HG02870 (cell line): ENCODE measurements at regions not wholly inside any gene's neighbourhood (a gene's known extent, or its start where the extent isn't known, plus 50 kb on each side); places are given as distances from the start of the nearest gene placed in this dataset.

Source experiments
- ATAC-seq: cut with Tn5 transposase; IDR thresholded peaks from one replicate; pipeline ENCODE4 v1.9.1; 2021; ENCODE audit warnings: mild to moderate bottlenecking, moderate library complexity; ENCODE audit not compliant: unreplicated experiment

DNA sequence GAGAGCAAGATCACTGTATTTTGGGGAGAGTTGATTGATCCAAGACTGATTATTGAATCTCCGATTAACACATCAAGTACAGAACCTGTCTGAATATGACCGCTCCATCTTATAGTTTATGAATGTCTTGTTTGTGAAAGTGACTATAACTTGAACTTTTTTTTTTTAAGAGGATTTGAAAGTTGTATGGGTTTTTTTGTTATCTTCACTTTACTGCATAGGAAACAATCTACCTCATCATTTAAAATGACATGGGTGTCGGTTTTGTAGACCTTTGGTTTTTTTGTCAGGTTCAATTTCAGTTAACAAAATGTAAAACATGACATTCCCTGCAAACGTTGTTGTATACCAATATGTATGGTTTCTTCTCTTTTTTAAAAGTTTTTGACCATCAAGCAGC lies 103.0 kb upstream of the NUDT6 start:
- no peak for ATAC-seq

DNA sequence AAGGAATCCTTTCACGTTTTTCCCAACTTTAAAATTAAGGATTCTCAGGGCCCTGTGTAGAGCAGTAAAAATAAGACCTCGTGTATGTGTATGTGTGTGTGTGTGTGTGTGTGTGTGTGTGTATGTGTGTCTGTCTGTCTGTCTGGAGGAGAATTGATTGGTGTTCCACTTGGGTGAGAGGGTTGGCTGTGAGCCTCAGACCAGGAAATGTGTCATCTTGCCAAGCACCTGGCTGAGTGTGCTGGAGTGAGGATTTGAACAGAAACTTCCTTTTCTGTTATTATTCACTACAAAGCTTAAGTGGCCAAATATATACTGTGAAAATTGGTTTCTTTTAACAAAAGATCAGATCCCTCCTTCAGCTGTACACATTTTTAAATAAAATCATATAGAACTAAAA lies 103.6 kb upstream of the NUDT6 start:
- peak; percentile 63 for ATAC-seq

DNA sequence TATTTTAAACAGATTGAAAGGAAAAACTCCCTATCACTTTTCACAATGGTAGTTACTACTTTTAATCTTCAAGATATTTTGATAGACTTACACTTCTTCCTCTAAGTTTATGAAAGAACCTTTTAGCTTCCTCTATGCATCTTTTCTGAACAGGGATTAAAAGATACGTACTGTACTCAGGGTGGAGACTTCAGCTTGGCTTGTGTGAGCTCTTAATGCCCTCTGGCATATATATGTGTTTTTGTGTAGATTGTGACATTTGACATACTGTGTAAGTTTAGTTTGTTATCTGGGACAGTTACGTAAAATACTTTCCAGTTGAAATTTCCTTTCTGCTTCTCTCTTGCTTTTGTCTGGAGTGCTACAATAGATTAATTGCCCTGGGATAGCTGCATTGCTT lies 109.3 kb upstream of the NUDT6 start:
- ATAC-seq: no peak

DNA sequence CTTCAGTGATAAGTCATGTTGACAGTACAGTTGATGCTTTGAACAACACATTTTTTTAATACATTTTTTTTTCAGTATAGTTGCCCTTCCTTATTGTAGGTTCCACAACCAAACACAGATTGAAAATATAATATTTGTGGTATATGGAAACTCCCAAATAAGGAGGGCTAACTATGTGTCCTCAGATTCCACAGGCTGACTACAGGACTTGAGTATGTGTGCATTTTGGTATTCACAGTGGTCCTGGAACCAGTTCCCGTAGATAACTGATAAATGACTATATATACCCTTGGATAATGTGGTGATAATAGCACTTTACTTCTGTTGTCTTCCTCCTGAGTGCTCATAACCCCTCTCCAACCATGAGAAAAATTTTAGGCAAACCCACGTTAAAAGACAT lies 111.6 kb upstream of the NUDT6 start:
- ATAC-seq: no peak

DNA sequence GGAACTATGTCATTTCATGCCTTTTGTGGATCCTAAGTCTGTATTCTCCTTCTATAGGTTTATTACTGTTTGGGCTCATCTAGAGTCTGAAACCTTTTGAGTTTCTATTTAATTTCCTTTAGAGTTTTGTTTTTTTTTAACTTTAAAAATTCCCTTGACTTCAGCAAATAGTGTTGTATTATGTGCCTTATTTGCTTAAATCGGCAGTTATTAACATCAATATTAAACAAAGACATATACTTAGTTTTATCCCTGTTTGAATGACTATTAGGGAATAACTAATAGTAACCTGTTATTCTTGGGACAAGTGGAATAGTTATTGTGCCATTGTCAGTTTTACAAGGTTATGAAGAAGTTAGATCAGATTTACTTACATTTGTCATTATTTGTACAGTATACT lies 112.8 kb upstream of the NUDT6 start:
- ATAC-seq: no peak

DNA sequence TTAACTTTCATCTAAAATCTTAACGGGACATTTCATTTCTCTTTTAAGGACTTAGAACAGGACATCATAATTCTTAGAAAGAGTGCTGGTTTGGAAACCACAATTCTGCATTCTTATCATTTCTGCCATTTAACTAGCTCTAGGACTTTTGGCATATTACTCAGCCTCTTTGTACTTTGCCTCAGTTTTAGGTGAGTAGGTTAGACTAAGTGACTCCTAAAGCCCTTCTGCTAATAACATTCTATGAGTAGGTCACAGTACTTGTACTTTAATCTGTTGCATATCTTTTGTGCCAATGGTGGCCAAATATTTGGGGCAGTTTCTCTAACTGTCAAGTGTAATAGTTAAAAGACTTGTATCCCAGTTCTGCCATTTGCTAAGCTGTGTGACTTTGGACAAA lies 115.4 kb upstream of the NUDT6 start:
- ATAC-seq: no peak

DNA sequence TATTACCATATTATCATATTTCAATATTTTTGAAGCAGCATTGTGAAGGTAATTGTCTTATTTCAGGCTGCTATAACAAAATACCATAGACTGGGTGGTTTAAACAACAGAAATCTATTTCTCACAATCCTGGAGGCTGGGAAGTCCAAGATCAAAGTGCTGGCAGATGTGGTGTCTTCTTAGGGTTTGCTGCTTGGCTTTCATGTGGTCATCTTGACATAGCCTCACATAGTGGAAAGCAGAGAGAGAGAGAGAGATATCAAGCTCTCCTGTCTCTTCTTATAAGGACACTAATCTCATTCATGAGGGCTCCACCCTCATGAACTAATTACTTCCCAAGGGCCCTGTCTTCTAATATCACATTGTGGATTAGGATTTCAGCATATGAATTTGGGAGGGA lies 119.7 kb upstream of the NUDT6 start:
- ATAC-seq: no peak

DNA sequence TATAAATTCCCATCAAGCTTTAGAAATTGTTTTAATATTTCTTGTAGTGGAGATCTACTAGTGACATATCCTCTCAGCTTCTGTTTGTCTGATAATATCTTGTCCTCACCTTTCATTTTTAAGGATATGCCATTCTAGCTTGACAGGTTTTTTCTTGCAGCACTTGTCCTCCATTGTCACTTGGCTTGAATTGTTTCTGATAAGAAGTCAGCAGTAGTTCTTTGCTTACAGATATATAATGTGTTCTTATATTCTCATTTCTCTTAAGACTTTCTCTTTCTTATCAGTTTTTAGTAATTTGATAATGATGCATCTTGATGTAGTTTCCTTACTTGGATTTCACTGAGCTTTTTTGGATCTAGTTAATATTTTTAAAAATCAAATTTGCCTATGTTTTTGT lies 120.6 kb upstream of the NUDT6 start:
- no peak for ATAC-seq

DNA sequence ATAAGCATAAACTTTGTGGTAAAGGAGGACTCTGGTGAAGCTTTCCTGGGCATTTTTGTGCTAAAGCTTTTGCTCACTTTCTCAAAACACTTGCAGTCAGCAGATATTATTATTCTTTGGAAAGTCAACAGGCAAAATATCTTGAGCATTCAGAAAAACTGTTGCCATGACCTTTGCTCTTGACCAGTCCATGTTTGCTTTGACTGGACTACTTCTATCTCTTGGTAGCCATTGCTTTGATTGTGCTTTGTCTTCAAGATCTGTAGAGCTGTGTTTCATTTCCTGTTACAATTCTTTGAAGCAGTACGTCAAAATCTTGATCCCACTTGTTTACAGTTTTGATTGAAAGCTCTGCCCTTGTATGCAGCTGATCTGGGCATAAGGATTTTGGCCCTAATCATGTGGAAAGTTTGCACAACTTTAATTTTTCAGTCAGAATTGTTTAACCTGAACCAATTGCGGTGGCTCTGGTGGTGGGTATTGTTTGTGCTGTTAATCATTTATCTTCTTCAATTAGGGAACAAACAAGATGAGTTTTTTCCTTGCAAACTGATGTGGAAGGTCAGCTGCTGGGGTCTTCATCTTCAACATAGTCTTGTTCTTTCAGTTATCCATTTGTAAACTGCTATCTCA lies 121.5 kb upstream of the NUDT6 start:
- ATAC-seq: no peak

DNA sequence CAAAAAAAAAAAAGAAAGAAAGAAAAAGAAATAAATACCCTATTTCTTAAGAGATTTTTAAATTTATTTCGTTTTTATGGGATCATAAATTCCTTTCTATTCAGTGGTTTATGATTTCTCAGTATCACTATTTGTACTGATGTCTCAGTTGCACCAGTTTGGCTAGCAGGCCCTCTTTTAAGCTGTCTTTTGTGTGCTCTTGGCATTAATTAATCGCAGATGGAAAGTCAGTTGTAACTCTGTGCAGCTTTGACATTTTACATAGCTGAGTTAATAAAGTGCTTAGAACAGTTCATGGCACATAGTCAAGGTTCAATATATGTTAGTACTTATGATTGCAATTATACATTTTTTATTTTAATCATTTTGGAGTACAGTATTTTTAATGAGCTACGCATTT lies 123.7 kb upstream of the NUDT6 start:
- no peak for ATAC-seq

DNA sequence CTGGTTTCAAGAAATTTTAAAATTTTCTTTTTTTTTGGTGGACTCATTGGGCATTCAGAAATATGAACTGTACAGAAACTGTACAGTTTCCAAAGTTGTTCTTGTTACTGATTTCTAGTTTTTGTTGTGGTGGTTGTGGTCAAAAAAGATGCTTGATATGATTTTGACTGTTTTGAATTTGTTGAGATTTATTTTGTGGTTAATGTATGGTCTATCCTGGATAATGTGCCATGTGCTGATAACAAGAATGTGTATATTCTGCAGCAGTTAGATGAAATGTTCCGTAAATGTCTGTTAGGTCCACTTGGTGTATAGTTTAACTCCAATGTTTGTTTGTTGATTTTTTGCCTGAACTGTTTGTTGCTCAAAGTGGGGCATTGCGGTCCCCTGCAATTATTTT lies 127.6 kb upstream of the NUDT6 start:
- ATAC-seq: no peak

DNA sequence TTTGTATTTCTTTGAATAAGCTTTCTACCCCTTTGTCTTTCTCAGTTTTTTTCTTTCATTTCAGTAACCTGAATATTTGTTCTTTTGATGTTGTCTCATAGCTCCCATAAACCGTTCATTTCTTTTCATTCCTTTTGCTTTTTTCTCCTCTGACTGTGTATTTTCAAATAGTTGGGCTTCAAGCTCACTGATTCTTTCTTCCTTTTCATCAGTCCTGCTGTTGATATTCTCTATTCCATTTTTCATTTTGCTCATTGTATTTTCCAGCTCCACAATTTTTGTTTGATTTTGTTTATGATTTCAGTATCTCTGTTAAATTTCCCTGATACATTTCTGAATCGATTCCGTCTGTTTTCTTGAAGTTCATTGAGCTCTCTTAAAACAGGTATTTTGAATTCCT lies 129.6 kb upstream of the NUDT6 start:
- ATAC-seq: no peak

DNA sequence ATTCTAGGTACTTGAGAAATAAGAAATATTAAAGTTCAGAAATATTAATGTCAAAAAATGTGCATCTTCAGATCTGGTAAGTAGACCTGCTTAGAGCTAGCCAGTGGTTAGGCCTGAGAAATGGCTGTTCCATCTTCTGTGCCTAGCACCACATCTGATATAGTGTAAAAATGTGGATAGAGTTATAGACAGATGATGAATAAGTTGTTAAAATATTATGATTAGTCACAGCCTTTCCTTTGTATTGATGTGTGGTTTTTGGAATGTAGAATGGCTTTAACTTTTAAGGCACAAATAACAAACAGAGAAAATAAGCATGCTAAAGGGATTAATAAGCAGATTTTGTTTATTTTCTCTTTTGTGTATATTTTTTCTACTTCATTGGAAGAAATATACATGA lies 133.5 kb upstream of the NUDT6 start:
- ATAC-seq: no peak

DNA sequence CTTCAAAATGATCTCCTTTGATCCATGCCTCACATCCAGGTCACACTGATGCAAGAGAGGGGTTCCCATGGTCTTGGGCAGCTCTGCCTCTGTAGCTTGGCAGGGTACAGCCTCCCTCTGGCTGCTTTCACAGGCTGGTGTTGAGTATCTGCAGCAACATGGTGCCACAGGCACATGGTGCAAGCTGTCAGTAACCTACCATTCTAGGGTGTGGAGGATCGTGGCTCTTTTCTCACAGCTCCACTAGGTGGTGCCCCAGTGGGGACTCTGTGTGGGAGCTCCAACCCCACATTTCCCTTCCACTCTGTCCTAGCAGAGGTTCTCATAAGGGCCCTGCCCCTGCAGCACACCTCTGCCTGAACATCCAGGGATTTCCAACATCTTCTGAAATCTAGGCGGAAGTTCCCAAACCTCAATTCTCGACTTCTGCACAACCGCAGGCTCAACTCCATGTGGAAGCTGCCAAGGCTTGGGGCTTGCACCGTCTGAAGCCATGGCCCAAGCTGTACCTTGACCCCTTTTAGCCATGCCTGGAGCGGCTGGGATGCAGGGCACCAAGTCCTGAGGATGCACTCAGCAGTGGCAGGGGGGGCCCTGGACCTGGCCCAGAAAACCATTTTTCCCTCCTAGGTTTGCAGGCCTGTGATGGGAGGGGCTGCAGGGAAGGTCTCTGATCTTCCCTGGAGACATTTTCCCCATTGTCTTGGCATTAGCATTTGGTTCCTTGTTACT lies 137.8 kb upstream of the NUDT6 start:
- ATAC-seq: no peak

DNA sequence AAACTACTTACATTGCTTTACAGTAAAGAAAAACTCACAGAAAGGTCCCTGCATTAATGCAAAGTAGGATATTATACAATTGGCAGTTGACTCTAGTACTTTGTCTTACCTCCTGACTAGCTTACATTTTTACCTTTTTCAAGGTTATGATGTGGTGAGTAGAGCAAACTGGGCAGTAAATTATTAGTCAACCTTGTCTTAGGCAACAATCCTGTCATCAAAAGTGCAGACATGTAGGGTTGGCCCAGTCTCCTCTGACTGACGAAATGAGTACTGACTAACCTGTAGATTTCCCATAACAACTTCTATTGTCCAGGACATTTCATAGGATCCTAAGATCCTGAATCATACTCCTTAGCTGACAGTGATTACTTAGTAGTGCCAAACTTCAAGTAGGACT lies 142.0 kb upstream of the NUDT6 start:
- no peak for ATAC-seq

DNA sequence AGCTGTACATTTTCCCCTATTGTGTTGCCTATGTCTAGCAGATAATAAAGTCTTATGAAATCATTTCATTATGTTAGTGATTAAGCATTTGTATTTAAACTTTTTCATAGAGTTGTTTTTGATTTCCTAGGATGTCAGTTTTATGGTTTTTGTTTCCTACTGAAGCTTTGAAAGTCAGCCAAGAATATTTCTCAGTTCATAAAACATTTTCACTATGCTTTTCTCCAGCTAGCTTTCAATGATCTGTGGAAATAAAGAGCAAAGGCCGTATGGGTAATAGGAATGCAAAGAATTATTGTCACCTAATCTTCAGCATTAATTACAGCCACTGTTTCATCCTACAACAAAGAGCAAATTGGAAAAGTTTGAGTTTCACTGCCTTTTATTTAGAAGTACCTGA lies 145.7 kb upstream of the NUDT6 start:
- no peak for ATAC-seq

DNA sequence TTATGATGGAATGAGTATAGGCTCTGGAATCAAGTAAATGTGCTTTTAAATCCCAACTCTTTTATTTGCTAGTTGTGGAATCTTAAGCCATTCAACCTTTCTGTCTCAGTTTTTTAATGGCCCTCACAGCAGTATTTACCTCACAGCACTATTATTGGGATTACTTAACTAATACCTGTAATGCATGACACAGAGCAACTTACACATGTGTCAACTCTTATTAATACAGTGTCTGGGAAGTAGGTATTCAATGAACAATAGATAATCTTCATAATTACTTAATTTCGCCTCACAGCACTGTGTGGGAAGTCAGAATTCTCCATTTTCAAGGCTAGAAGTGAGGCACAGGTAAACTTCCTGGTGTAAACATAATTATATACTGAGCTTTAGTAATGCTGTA lies 149.7 kb upstream of the NUDT6 start:
- no peak for ATAC-seq

DNA sequence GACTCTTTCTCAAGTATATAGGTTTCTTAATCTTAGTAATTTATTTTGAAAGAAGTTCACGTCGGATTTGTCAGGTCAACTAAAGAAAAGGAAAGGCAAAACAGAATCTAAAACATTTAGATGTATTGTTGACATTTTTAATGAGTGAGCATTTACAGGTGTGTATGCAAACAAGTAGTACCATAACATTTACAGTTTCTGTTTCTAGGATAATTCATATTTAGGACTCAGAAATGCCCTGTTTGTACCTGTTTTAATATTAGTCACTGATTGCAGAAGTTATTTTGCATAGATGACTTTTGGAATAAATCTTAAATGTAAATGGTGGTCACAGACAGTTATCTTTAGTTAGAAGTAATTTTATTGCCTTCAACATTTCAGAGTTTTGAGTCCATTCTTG lies 151.3 kb upstream of the NUDT6 start:
- ATAC-seq: no peak

DNA sequence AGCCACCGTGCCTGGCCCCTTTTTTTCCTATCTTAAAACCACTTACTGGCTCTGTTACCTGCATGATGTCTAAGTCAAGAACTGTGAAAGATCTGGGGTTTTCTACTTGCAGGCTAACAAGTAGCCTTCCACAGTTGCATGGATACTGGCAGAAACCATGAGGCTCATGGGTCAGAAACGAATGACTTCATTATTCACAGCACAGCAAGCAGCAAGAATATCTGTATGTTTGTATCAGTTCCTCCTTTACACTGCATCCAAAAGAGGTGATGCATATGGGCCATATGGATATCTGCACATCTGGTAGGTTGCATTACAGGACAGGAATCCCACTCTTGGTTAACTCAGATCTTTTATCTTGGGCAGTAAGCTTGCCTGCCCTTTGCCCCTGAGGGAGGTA lies 154.9 kb upstream of the NUDT6 start:
- ATAC-seq: peak; percentile 63

DNA sequence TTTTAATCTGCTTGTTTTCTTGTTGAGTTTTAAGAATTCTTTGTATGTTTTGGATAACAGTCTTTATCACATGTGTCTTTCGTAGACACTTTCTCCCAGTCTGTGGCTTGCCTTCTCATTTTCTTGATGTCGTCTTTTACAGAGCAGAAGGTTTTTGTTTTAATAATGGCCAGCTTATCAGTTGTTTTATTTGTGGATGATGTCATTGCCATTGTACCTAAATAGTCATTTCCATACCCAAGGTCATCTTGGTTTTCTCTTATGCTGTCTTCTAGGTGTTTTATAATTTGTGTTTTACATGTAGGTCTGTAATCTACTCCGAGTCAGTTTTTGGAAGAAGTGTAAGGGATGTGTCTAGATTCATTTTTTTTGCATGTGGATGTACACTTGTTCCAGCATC lies 159.6 kb upstream of the NUDT6 start:
- ATAC-seq: no peak

DNA sequence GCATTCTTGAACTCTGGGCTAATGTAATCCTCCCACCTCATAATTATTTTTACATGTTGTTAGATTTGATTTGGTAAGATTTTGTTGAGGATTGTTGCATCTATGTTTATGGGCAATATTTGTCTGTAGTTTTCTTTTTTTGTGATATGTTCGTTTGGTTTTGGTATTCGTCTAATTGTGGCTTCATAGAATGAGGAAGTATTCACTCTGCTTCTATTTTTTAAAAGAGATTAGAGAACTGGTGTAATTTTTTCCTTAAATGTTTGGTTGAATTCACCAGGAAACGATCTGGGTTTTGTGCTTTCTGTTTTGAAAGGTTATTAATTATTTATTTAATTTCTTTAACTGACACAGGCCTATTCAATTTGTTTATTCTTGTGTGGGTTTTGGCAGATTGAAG lies 161.2 kb upstream of the NUDT6 start:
- no peak for ATAC-seq

DNA sequence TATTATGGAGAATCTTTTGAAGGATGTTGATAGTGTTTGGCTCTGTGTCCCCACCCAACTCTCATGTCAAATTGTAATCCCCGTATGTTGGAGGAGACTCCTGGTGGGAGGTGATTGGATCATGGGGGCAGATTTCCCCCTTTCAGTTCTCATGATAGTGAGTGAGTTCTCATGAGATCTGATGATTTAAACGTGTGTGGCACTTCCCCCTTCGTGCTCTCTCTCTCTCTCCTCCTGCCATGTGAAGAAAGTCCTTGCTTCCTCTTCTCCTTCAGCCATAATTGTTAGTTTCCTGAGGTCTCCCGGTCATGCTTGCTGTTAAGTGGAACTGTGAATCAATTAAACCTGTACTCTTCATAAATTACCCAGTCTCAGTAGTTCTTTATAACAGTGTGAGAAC lies 166.1 kb upstream of the NUDT6 start:
- ATAC-seq: no peak

DNA sequence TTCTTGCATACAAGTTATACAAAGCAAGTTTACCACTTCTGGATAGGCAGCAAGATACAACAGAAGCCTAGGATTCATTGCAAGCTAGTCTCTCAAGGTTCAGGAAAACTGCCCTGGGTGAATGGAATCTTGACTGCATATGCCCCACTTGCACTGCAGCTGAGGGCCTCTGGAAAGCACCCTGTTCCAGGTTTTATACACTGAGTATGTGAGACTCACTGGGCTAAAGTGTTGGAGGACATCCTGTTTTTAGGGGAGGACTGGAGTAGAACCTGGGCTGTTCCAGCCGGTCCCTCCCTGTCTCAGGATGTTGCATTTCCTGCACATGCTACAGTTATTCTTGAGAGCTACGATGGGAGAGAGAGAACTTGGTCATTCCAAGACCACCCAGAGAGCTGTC lies 168.5 kb upstream of the NUDT6 start:
- ATAC-seq: no peak
